Ishikawa (cell line): ENCODE measurements at regions not wholly inside any gene's neighbourhood (a gene's known extent, or its start where the extent isn't known, plus 50 kb on each side); places are given as distances from the start of the nearest gene placed in this dataset.

Experiments
- CEBPB ChIP-seq: IDR thresholded peaks from 2 replicates; pipeline ENCODE4 v1.6.1; 2012
- CREB1 ChIP-seq: IDR thresholded peaks from 2 replicates; pipeline ENCODE4 v1.6.1; 2012; ENCODE audit warnings: low read depth
- EGR1 ChIP-seq: IDR thresholded peaks from 2 replicates; pipeline ENCODE4 v1.6.1; 2012
- EP300 ChIP-seq: IDR thresholded peaks from 2 replicates; pipeline ENCODE4 v1.6.1; 2012; ENCODE audit warnings: borderline replicate concordance
- FOXM1 ChIP-seq: IDR thresholded peaks from 2 replicates; pipeline ENCODE4 v1.6.1; 2012; ENCODE audit warnings: low read depth, borderline replicate concordance
- MAX ChIP-seq: IDR thresholded peaks from 2 replicates; pipeline ENCODE4 v1.6.1; 2012
- TAF1 ChIP-seq: IDR thresholded peaks from 2 replicates; pipeline ENCODE4 v1.6.1; 2012; ENCODE audit warnings: low read depth, mild to moderate bottlenecking
- TEAD4 ChIP-seq: IDR thresholded peaks from 2 replicates; pipeline ENCODE4 v1.6.1; 2012
- USF1 ChIP-seq: IDR thresholded peaks from 2 replicates; pipeline ENCODE4 v1.6.1; 2012
- TF ChIP-seq, protein P1 (sequence below): IDR thresholded peaks from 2 replicates; pipeline ENCODE4 v1.6.1; 2012; ENCODE audit warnings: low read depth, mild to moderate bottlenecking

DNA sequence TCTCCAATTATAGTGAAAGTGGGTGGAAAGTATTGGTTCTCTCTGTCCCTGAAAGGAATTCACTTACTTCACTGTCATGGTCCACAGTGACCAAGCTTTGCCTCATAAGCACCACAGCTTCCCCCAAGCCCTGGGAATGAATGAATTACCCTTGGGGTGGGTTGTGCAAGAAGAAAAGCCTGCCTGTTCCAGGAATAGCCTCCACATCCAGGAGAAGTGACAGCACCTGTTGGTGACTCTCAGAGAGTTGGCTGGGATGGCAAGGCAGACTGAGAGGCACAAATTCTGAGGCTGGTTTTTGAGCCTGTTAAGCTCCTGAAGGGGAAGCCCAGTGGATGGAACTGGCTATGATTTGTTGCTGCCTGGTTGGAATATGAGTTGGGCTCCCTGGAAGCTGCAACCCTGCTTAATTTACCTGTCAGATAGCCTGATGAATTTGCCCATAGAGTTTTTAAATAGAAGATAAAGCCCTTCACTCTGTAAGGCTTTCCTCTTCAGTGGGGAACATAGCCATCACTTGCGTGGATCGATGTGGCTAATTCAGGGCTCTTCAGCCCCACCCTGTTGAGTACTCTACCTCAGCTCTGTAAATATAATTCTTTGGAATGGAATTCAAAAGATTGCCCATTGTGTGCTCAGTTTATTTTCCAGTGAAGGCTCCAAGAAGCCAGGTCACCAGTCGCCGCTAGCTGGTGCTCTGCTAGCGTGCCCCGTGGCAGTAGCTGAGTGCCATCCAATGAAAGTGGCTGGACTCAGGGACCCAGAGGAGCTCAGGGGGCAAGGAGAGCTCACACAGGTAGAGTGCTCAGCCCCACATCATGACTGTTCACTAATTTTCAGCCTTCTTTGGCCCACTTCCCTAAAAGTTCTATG, 479.3 kb downstream of the IRS1 start:
- TF ChIP-seq EP300: no peak
- no peak for TF ChIP-seq USF1
- TF ChIP-seq MAX: no peak
- TF ChIP-seq TAF1: no peak
- no peak for TF ChIP-seq FOXM1
- TF ChIP-seq, protein P1, sequence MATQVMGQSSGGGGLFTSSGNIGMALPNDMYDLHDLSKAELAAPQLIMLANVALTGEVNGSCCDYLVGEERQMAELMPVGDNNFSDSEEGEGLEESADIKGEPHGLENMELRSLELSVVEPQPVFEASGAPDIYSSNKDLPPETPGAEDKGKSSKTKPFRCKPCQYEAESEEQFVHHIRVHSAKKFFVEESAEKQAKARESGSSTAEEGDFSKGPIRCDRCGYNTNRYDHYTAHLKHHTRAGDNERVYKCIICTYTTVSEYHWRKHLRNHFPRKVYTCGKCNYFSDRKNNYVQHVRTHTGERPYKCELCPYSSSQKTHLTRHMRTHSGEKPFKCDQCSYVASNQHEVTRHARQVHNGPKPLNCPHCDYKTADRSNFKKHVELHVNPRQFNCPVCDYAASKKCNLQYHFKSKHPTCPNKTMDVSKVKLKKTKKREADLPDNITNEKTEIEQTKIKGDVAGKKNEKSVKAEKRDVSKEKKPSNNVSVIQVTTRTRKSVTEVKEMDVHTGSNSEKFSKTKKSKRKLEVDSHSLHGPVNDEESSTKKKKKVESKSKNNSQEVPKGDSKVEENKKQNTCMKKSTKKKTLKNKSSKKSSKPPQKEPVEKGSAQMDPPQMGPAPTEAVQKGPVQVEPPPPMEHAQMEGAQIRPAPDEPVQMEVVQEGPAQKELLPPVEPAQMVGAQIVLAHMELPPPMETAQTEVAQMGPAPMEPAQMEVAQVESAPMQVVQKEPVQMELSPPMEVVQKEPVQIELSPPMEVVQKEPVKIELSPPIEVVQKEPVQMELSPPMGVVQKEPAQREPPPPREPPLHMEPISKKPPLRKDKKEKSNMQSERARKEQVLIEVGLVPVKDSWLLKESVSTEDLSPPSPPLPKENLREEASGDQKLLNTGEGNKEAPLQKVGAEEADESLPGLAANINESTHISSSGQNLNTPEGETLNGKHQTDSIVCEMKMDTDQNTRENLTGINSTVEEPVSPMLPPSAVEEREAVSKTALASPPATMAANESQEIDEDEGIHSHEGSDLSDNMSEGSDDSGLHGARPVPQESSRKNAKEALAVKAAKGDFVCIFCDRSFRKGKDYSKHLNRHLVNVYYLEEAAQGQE: no peak
- no peak for TF ChIP-seq CREB1
- TF ChIP-seq CEBPB: no peak
- TF ChIP-seq EGR1: no peak
- no peak for TF ChIP-seq TEAD4
